HG03097 (cell line): ENCODE measurements at regions not wholly inside any gene's neighbourhood (a gene's known extent, or its start where the extent isn't known, plus 50 kb on each side); places are given as distances from the start of the nearest gene placed in this dataset.
"Not testable (repeated sequence)": the region's sequence is repeated elsewhere in the genome, so short reads cannot be mapped to it uniquely, and the experiment has no call there.

Experiments used
- ATAC-seq: cut with Tn5 transposase; IDR thresholded peaks from one replicate; pipeline ENCODE4 v1.9.1; 2021; ENCODE audit not compliant: unreplicated experiment, low FRiP score

- ATAC-seq: no peak
These were observed 158.8 kb upstream of the KYNU start for GRCh38 chr2:142718576-142719155.

- ATAC-seq: no peak
These were observed 160.8 kb upstream of the KYNU start for GRCh38 chr2:142716463-142717242.

GRCh38 chr2:142714600-142714999 is 162.9 kb upstream of the KYNU start:
- no peak for ATAC-seq

- no peak for ATAC-seq
These were observed 167.1 kb upstream of the KYNU start for GRCh38 chr2:142710336-142710735.

- no peak for ATAC-seq
These were observed 170.1 kb upstream of the KYNU start for GRCh38 chr2:142707318-142707717.

- not testable (repeated sequence) for ATAC-seq
These were observed 175.1 kb upstream of the KYNU start for GRCh38 chr2:142702397-142702796.

GRCh38 chr2:142695350-142696257 is 181.9 kb upstream of the KYNU start:
- ATAC-seq: not testable (repeated sequence)

- no peak for ATAC-seq
These were observed 183.2 kb upstream of the KYNU start for GRCh38 chr2:142694282-142694681.

- no peak for ATAC-seq
These were observed 184.1 kb upstream of the KYNU start for GRCh38 chr2:142693171-142693950.

GRCh38 chr2:142688856-142689605 is 188.4 kb upstream of the KYNU start:
- no peak for ATAC-seq

GRCh38 chr2:142687509-142687908 is 190.0 kb upstream of the KYNU start:
- ATAC-seq: no peak

GRCh38 chr2:142687075-142687474 is 190.4 kb upstream of the KYNU start:
- ATAC-seq: no peak

- no peak for ATAC-seq
These were observed 192.8 kb upstream of the KYNU start for GRCh38 chr2:142684667-142685066.

- no peak for ATAC-seq
These were observed 194.9 kb upstream of the KYNU start for GRCh38 chr2:142682528-142682927.

GRCh38 chr2:142681952-142682351 is 195.5 kb upstream of the KYNU start:
- no peak for ATAC-seq

GRCh38 chr2:142678164-142678563 is 199.3 kb upstream of the KYNU start:
- ATAC-seq: no peak

GRCh38 chr2:142675398-142675797 is 202.1 kb upstream of the KYNU start:
- ATAC-seq: no peak

GRCh38 chr2:142673836-142674235 is 203.6 kb upstream of the KYNU start:
- no peak for ATAC-seq

GRCh38 chr2:142672698-142673097 is 204.8 kb upstream of the KYNU start:
- ATAC-seq: no peak

GRCh38 chr2:142670362-142670761 is 207.1 kb upstream of the KYNU start:
- ATAC-seq: no peak
